ENCODE measurements at regions not wholly inside any gene's neighbourhood (a gene's known extent, or its start where the extent isn't known, plus 50 kb on each side); places are given as distances from the start of the nearest gene placed in this dataset.

GRCh38 chr16:52731219-52731875 is 184.4 kb upstream of the TOX3 start:
- H3K36me3 ChIP-seq (ENCODE audit: control insufficient read depth in 2 of 2, extremely low read depth in 1 of 2, insufficient read depth in 2 of 2, low read length in 2 of 2), result no peaks in the 10 kb centered on the region
- dilution Hi-C loops (cut with MboI; ENCODE audit: extremely low pct_ligation_motif_present, low sequenced_read_pairs), result no loop called here
- H3K79me2 ChIP-seq (ENCODE audit: control insufficient read depth, insufficient read depth, low read length), result no peaks in the 10 kb centered on the region
- H3K4me3 ChIP-seq (ENCODE audit: control insufficient read depth in 2 of 3, extremely low read depth in 1 of 3, insufficient read depth in 2 of 3, low read depth in 1 of 3, low read length in 3 of 3), result no peak overlapping the region
- no peaks in the 10 kb centered on the region for H4K20me1 ChIP-seq (ENCODE audit: control insufficient read depth, extremely low read depth, insufficient read depth, low read length)
- no peak overlapping the region for H3K4me2 ChIP-seq (ENCODE audit: control insufficient read depth, extremely low read depth, insufficient read depth, low read depth, low read length)
- no peak for FAIRE-seq
- no peak overlapping the region for H3K9ac ChIP-seq (ENCODE audit: control insufficient read depth, extremely low read depth, insufficient read depth, low read length)
- TF ChIP-seq CTCF (optimal IDR thresholded peaks at IDR 0.05 in 1 of 3, IDR thresholded peaks at IDR 0.05 in 1 of 3, conservative IDR thresholded peaks at IDR 0.05 in 1 of 3; ENCODE audit: extremely low read depth in 1 of 3, insufficient read depth in 2 of 3, low read length in 3 of 3) (no peak), EZH2 (IDR thresholded peaks at IDR 0.05; ENCODE audit: low read length) (no peak)
- no peak overlapping the region for H2AFZ ChIP-seq (ENCODE audit: control insufficient read depth, low read length)
- no peak overlapping the region for H3K27ac ChIP-seq (ENCODE audit: control insufficient read depth, insufficient read depth, low read length)
- H3K27me3 ChIP-seq (ENCODE audit: control insufficient read depth, extremely low read depth, insufficient read depth, low read length), result no peaks in the 10 kb centered on the region
- DNase-seq (ENCODE audit: low read depth, low spot score), result no peak
- no peaks in the 10 kb centered on the region for H3K4me1 ChIP-seq (ENCODE audit: control insufficient read depth, extremely low read depth, insufficient read depth, low read length)
- H3K9me3 ChIP-seq (ENCODE audit: control insufficient read depth, low read depth, low read length), result no peaks in the 10 kb centered on the region
- H3K9me1 ChIP-seq (ENCODE audit: control insufficient read depth, extremely low read depth, insufficient read depth, low read length), result no peaks in the 10 kb centered on the region

- Histone ChIP-seq H3K4me1 (ENCODE audit: control insufficient read depth, extremely low read depth, insufficient read depth, low read length) (no peaks in the 10 kb centered on the region), H3K27me3 (ENCODE audit: control insufficient read depth, extremely low read depth, insufficient read depth, low read length) (no peaks in the 10 kb centered on the region), H3K36me3 (ENCODE audit: control insufficient read depth in 2 of 2, extremely low read depth in 1 of 2, insufficient read depth in 2 of 2, low read length in 2 of 2) (no peaks in the 10 kb centered on the region), H3K27ac (ENCODE audit: control insufficient read depth, insufficient read depth, low read length) (no peak overlapping the region), H3K9ac (ENCODE audit: control insufficient read depth, extremely low read depth, insufficient read depth, low read length) (no peak overlapping the region), H3K9me3 (ENCODE audit: control insufficient read depth, low read depth, low read length) (no peaks in the 10 kb centered on the region), H3K79me2 (ENCODE audit: control insufficient read depth, insufficient read depth, low read length) (no peaks in the 10 kb centered on the region), H3K4me2 (ENCODE audit: control insufficient read depth, extremely low read depth, insufficient read depth, low read depth, low read length) (no peak overlapping the region), H4K20me1 (ENCODE audit: control insufficient read depth, extremely low read depth, insufficient read depth, low read length) (no peaks in the 10 kb centered on the region), H2AFZ (ENCODE audit: control insufficient read depth, low read length) (no peak overlapping the region), H3K4me3 (ENCODE audit: control insufficient read depth in 2 of 3, extremely low read depth in 1 of 3, insufficient read depth in 2 of 3, low read depth in 1 of 3, low read length in 3 of 3) (no peak overlapping the region), H3K9me1 (ENCODE audit: control insufficient read depth, extremely low read depth, insufficient read depth, low read length) (no peaks in the 10 kb centered on the region)
- dilution Hi-C loops (cut with MboI; ENCODE audit: extremely low pct_ligation_motif_present, low sequenced_read_pairs), result no loop called here
- FAIRE-seq (no peak), DNase-seq (ENCODE audit: low read depth, low spot score) (no peak)
- TF ChIP-seq EZH2 (IDR thresholded peaks at IDR 0.05; ENCODE audit: low read length) (no peak), CTCF (optimal IDR thresholded peaks at IDR 0.05 in 1 of 3, IDR thresholded peaks at IDR 0.05 in 1 of 3, conservative IDR thresholded peaks at IDR 0.05 in 1 of 3; ENCODE audit: extremely low read depth in 1 of 3, insufficient read depth in 2 of 3, low read length in 3 of 3) (no peak)
These were observed 182.8 kb upstream of the TOX3 start for GRCh38 chr16:52729731-52730130.

Measured in keratinocyte (primary cell).